Esophagus squamous epithelium (tissue), 4 donors: ENCODE measurements at regions not wholly inside any gene's neighbourhood (a gene's known extent, or its start where the extent isn't known, plus 50 kb on each side); places are given as distances from the start of the nearest gene placed in this dataset.

Experiments used
- CTCF ChIP-seq, 6 experiments: fragments of 450-650 bp in 4 of 6; fragments of 200-600 bp in 2 of 6; sonication (generic) in 2 of 6; IDR thresholded peaks; one replicate each; pipeline ENCODE4 v1.5.1; 2016 to 2019; ENCODE audit warnings: antibody characterized with exemption in 6 of 6, mild to moderate bottlenecking in 4 of 6, moderate library complexity in 4 of 6
- POLR2A ChIP-seq, 4 donors: fragments of 450-650 bp; IDR thresholded peaks; one replicate each; pipeline ENCODE4 v1.6.1; 2017; ENCODE audit warnings: antibody characterized with exemption in 4 of 4, mild to moderate bottlenecking in 4 of 4, moderate library complexity in 3 of 4

- no peak for TF ChIP-seq POLR2A (IDR thresholded peaks at IDR 0.05)
- no peak for TF ChIP-seq CTCF (IDR thresholded peaks at IDR 0.05)
Measured at GRCh38 chr4:24214796-24215195, 324.9 kb upstream of the PPARGC1A start.
